DND-41 (cell line): ENCODE measurements at regions not wholly inside any gene's neighbourhood (a gene's known extent, or its start where the extent isn't known, plus 50 kb on each side); places are given as distances from the start of the nearest gene placed in this dataset.

Experiments used
- ATAC-seq: fragments of 200-7000 bp; cut with Tn5 transposase; 3 replicates; pipeline ENCODE4 v1.9.1; 2021; ENCODE audit warnings: low read depth; ENCODE audit not compliant: insufficient read depth
- DNase-seq: peaks from one replicate; pipeline ENCODE4 v3.0.0-alpha.2; 2020
- H2AFZ ChIP-seq: 2 replicates; pipeline ENCODE4 v1.6.0; 2012; ENCODE audit warnings: low read depth, low read length
- H3K27ac ChIP-seq: 2 replicates; pipeline ENCODE4 v1.5.1; 2012; ENCODE audit warnings: low read length, inconsistent platforms
- H3K27me3 ChIP-seq: fragments of 200-600 bp; sonication (generic); 2 replicates; pipeline ENCODE4 v1.6.0; 2012; ENCODE audit warnings: low read length, mild to moderate bottlenecking, inconsistent platforms; ENCODE audit not compliant: insufficient read depth, poor library complexity
- H3K36me3 ChIP-seq: 2 replicates; pipeline ENCODE4 v1.5.1; 2012; ENCODE audit warnings: low read length, inconsistent platforms; ENCODE audit not compliant: insufficient read depth
- H3K4me1 ChIP-seq: 2 replicates; pipeline ENCODE4 v1.5.1; 2012; ENCODE audit warnings: mild to moderate bottlenecking, low read length; ENCODE audit not compliant: insufficient read depth
- H3K4me2 ChIP-seq: 2 replicates; pipeline ENCODE4 v1.6.0; 2012; ENCODE audit warnings: mild to moderate bottlenecking, moderate library complexity, low read length, inconsistent platforms; ENCODE audit not compliant: insufficient read depth
- H3K4me3 ChIP-seq, 2 experiments: fragments of 200-600 bp in 1 of 2; shearing (Covaris generic) in 1 of 2; 2 replicates each; pipeline ENCODE4 v1.5.1; 2012 to 2016; ENCODE audit warnings: inconsistent platforms in 2 of 2, low read length in 2 of 2, mild to moderate bottlenecking in 2 of 2, low read depth in 1 of 2, moderate library complexity in 1 of 2
- H3K79me2 ChIP-seq: 2 replicates; pipeline ENCODE4 v1.6.0; 2012; ENCODE audit warnings: low read length, inconsistent platforms; ENCODE audit not compliant: insufficient read depth
- H3K9ac ChIP-seq: 2 replicates; pipeline ENCODE4 v1.6.0; 2012; ENCODE audit warnings: low read depth, mild to moderate bottlenecking, inconsistent platforms, low read length, moderate library complexity
- H3K9me3 ChIP-seq: 2 replicates; pipeline ENCODE4 v1.5.1; 2012; ENCODE audit warnings: low read length, moderate library complexity, mild to moderate bottlenecking, inconsistent platforms; ENCODE audit not compliant: insufficient read depth, severe bottlenecking
- H4K20me1 ChIP-seq: 2 replicates; pipeline ENCODE4 v1.6.0; 2012; ENCODE audit warnings: low read length; ENCODE audit not compliant: insufficient read depth
- EZH2 ChIP-seq: IDR thresholded peaks from 3 replicates; pipeline ENCODE4 v1.6.1; 2012; ENCODE audit warnings: borderline replicate concordance, low read depth, mild to moderate bottlenecking, moderate library complexity, low read length, inconsistent platforms; ENCODE audit not compliant: severe bottlenecking
- TF ChIP-seq, protein P1 (sequence below): IDR thresholded peaks from 2 replicates; pipeline ENCODE4 v1.5.1; 2012; ENCODE audit warnings: borderline replicate concordance, low read length, moderate library complexity, mild to moderate bottlenecking; ENCODE audit not compliant: poor library complexity, severe bottlenecking; ENCODE audit errors: extremely low read depth

DNA sequence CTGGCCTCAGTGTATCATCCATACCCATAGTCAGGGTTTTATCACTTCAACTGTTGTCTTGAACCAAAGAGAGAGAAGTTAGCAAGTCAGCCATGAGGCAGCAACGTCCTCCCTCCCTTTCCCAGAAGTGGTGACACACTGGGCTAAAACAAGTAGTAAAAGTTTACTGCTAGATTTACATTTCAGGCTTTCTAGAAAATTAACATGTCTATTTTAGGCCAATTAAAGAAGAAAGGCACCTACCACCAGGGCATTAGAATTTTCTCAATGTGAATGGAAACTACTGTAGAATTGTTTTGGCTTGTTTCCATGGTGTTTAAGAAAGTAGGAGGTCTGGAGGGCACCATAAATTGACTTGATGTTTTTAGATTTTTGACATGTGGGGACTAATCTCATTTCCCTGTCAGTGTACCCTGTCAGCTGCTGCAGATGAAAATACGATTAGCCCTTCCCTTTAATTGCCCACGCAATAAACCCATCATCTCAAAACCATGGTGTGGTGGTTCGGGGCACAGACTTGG, 121.8 kb upstream of the ELL2 start:
- H3K27ac ChIP-seq: no peak overlapping the region
- no peaks in the 10 kb centered on the region for H4K20me1 ChIP-seq
- ATAC-seq (no peak), DNase-seq (no peak)
- H3K4me1 ChIP-seq: peaks cover 8% of the 10 kb centered on the region; the same call in 1 of the 2 replicates
- TF ChIP-seq EZH2: no peak
- TF ChIP-seq, protein P1, sequence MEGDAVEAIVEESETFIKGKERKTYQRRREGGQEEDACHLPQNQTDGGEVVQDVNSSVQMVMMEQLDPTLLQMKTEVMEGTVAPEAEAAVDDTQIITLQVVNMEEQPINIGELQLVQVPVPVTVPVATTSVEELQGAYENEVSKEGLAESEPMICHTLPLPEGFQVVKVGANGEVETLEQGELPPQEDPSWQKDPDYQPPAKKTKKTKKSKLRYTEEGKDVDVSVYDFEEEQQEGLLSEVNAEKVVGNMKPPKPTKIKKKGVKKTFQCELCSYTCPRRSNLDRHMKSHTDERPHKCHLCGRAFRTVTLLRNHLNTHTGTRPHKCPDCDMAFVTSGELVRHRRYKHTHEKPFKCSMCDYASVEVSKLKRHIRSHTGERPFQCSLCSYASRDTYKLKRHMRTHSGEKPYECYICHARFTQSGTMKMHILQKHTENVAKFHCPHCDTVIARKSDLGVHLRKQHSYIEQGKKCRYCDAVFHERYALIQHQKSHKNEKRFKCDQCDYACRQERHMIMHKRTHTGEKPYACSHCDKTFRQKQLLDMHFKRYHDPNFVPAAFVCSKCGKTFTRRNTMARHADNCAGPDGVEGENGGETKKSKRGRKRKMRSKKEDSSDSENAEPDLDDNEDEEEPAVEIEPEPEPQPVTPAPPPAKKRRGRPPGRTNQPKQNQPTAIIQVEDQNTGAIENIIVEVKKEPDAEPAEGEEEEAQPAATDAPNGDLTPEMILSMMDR: no peak
- no peak overlapping the region for H2AFZ ChIP-seq
- no peaks in the 10 kb centered on the region for H3K79me2 ChIP-seq
- no peak overlapping the region for H3K4me3 ChIP-seq
- H3K36me3 ChIP-seq: no peaks in the 10 kb centered on the region
- H3K4me2 ChIP-seq: no peak overlapping the region
- no peaks in the 10 kb centered on the region for H3K9me3 ChIP-seq
- H3K9ac ChIP-seq: no peak overlapping the region
- no peaks in the 10 kb centered on the region for H3K27me3 ChIP-seq

DNA sequence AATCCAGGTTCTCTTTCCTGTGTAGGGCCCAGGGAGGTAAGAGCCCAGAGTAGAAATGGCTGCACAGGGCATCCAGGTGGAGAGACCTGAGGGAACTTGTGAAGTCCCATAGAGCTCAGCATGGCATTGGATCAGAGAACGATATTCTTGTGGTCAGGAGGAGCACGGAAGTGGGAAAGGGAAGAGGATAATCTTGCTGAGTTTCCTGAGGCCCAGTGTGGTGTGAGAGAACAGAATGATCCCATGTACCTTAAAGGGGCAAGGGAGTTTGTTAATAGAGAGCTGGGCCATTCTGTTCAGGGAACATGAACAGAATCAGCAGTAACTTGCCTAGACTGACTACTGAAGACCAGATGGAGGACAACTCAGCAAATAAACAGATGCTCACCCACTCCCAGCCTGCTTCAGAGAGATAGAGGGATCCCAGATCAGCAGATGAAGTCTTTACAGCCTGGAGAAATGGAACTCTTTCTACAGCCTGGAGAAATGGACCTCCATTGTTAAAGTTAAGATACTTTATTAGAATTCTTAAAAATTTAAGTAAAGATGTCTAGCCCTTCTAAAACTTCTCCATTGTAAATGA, 119.7 kb upstream of the ELL2 start:
- no peaks in the 10 kb centered on the region for H3K9me3 ChIP-seq
- no peaks in the 10 kb centered on the region for H4K20me1 ChIP-seq
- no peak overlapping the region for H2AFZ ChIP-seq
- ATAC-seq (no peak), DNase-seq (no peak)
- H3K4me3 ChIP-seq: no peak overlapping the region
- no peaks in the 10 kb centered on the region for H3K4me1 ChIP-seq
- no peak overlapping the region for H3K4me2 ChIP-seq
- H3K36me3 ChIP-seq: no peaks in the 10 kb centered on the region
- H3K9ac ChIP-seq: no peak overlapping the region
- H3K27me3 ChIP-seq: no peaks in the 10 kb centered on the region
- TF ChIP-seq, protein P1: no peak
- TF ChIP-seq EZH2: no peak
- H3K27ac ChIP-seq: no peak overlapping the region
- H3K79me2 ChIP-seq: no peaks in the 10 kb centered on the region

DNA sequence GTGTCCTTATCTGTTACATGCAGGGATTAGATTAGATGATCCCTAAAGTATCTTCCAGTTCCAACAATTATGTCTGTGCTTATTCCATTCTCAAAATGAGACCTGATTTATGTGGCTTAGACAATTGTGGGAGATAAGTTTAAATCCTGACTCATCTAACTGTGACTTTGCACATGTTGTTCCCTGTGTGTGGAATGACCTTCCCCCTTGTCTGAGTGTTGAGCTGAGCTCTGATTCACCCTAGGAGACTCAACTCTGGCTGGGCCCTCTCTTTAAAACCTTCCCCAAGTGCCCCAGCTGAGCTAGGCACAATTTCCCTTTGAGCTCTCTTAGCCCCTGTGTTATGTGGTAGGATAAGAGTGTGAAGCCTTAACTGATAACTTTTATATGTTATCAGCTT, 118.9 kb upstream of the ELL2 start:
- TF ChIP-seq, protein P1: no peak
- no peak for TF ChIP-seq EZH2
- no peaks in the 10 kb centered on the region for H3K4me1 ChIP-seq
- no peak overlapping the region for H3K27ac ChIP-seq
- ATAC-seq (no peak), DNase-seq (no peak)
- H3K4me2 ChIP-seq: no peak overlapping the region
- H2AFZ ChIP-seq: no peak overlapping the region
- H3K9me3 ChIP-seq: no peaks in the 10 kb centered on the region
- H3K4me3 ChIP-seq: no peak overlapping the region
- no peaks in the 10 kb centered on the region for H3K27me3 ChIP-seq
- no peaks in the 10 kb centered on the region for H3K79me2 ChIP-seq
- H3K36me3 ChIP-seq: no peaks in the 10 kb centered on the region
- no peaks in the 10 kb centered on the region for H4K20me1 ChIP-seq
- H3K9ac ChIP-seq: no peak overlapping the region

DNA sequence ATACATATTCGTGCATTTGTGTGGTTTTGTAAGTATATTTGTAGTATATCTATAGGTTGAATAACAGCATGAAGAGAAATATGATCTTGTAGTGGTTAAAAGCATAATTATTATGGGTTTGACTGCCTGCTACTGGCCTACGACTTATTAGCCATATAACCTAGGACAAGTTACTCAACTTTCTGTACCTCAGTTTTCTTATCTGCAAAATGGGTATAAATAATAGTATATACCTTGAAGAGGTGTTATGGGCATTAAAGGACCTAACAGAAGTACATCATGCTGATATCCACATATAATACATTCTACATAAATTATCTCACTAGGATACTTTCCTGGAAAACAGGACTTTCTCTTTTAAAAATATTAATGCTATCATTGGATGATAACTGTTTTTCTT, 118.3 kb upstream of the ELL2 start:
- ATAC-seq (no peak), DNase-seq (no peak)
- Histone ChIP-seq H3K79me2 (no peaks in the 10 kb centered on the region), H3K4me1 (peaks cover 4% of the 10 kb centered on the region), H3K27me3 (no peaks in the 10 kb centered on the region), H2AFZ (no peak overlapping the region), H3K4me2 (no peak overlapping the region), H3K27ac (no peak overlapping the region), H3K36me3 (no peaks in the 10 kb centered on the region), H4K20me1 (no peaks in the 10 kb centered on the region), H3K9ac (no peak overlapping the region), H3K4me3 (no peak overlapping the region), H3K9me3 (no peaks in the 10 kb centered on the region)
- no peak for TF ChIP-seq EZH2
- TF ChIP-seq, protein P1: no peak
